GM18505 (cell line): ENCODE measurements at regions not wholly inside any gene's neighbourhood (a gene's known extent, or its start where the extent isn't known, plus 50 kb on each side); places are given as distances from the start of the nearest gene placed in this dataset.

Experiments
- ATAC-seq: cut with Tn5 transposase; IDR thresholded peaks from one replicate; pipeline ENCODE4 v1.9.1; 2021; ENCODE audit not compliant: unreplicated experiment
- POLR2A ChIP-seq: IDR thresholded peaks from 4 replicates; pipeline ENCODE4 v1.6.1; 2011; ENCODE audit warnings: borderline replicate concordance; ENCODE audit not compliant: insufficient read depth, insufficient read length; ENCODE audit errors: extremely low read depth

- no peak for TF ChIP-seq POLR2A
- no peak for ATAC-seq
Measured at GRCh38 chr1:90143591-90143990, 148.7 kb downstream of the ZNF326 start.

- no peak for ATAC-seq
Measured at GRCh38 chr1:90142697-90143096, 147.8 kb downstream of the ZNF326 start.

GRCh38 chr1:90139837-90140236, 144.9 kb downstream of the ZNF326 start:
- TF ChIP-seq POLR2A = no peak
- no peak for ATAC-seq

More at GRCh38 chr1:90142697-90143096, 147.8 kb downstream of the ZNF326 start:
- no peak for TF ChIP-seq POLR2A

- ATAC-seq = no peak
- no peak for TF ChIP-seq POLR2A
Measured at GRCh38 chr1:90135286-90135685, 140.4 kb downstream of the ZNF326 start.

DNA sequence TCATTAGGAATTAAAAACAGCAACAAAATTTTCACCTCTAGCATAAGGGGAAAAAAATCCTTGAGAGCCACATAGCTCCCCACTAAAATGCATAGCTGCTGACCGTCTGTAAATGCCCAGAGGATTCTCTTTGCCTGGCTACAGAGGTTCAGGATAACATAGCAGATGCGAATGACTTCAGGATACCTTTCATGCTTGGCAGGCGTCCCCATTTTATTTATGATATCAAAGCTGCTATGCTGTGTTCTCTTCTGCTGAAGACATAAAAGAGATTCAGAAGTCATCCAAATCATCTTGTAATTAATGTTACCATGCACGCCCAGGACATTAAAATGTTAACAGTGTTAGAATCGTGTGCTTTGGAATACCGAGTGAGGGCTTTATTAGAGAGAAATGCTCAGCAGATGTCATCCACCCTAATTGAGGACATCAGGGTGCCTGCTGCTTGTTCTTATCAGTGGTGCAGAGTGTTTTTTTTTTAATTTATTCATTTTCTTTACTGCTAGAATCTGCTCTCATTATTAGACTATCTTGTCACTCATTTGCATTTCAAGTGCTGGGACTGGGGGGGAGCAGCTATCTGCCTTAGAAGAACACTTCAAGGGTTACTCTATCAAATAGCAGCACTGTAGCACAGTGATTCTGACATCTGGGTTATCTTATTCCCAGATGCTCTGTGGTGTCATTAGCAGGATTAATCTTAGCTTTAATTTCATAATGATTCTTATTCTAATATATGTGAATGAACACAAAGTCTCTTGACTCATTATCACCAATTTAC, 139.5 kb downstream of the ZNF326 start:
- no peak for TF ChIP-seq POLR2A
- no peak for ATAC-seq

DNA sequence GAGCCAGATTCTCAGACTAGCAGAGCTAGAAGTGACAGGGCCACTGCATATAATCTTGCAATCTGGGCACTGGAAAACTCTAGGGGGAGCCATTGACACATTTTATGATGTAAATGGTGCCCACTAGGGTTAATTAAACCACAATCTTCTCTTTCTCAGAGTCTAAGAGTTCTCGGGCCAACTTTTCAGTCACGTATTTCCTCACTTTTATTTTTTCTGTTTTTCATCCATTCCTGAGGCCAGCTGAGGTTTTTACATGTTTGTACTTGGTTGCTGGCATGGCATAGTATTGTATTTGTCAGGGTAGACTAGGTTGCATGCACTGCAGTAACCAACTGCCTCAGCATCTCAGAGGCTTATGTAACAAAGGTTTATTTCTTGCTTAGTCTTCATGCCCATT, 138.2 kb downstream of the ZNF326 start:
- no peak for TF ChIP-seq POLR2A
- ATAC-seq = no peak

- no peak for ATAC-seq
- TF ChIP-seq POLR2A = no peak
Measured at GRCh38 chr1:90132306-90132705, 137.4 kb downstream of the ZNF326 start.

DNA sequence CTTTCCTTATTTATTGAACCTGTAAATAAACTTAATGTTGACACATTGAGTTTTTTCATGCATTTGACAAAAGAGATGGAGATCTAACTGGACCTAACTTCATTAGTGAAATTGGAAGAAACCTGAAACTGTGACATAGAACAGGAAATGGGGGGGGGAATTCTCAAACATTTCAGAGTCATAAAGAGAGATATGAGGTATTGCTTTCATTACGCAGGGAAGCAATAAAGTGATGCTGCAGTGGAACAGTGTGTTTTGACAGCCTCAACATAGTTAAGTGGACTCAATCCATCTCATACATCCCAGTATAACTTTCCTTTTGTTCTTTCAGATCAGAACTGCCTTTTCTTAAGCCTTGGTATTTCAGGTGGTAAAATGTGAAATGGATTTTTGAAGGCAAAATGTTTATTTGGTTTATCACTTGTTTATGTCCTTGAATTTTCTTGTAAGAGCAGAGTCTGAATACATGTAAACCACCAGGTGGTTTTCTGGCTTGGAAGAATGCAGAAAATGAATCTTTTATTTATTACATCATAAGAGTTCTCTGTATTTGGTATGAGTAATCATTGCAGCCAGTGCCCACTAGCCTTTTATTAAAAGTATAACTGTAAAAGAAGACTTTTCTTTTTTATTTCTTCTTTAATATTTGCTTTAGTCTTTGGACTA, 132.5 kb downstream of the ZNF326 start:
- no peak for TF ChIP-seq POLR2A
- peak; percentile 67 for ATAC-seq

DNA sequence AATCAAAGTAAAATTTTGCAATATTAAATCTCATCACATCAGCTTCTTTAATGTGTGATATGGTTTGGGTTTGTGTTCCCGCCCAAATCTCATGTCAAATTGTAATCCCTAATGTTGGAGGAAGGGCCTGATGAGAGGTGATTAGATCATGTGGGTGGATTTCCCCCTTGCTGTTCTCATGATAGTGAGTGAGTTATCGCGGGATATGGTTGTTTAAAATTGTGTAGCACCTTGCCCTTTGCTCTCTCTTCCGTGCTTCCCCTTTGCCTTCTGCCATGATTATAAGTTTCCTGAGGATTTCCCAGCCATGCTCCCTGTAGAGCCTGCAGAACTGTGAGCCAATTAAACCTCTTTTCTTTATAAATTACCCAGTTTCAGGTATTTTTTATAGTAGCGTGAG, 131.9 kb downstream of the ZNF326 start:
- no peak for ATAC-seq
- no peak for TF ChIP-seq POLR2A

- ATAC-seq = no peak
- no peak for TF ChIP-seq POLR2A
Measured at GRCh38 chr1:90122654-90123340, 127.9 kb downstream of the ZNF326 start.

DNA sequence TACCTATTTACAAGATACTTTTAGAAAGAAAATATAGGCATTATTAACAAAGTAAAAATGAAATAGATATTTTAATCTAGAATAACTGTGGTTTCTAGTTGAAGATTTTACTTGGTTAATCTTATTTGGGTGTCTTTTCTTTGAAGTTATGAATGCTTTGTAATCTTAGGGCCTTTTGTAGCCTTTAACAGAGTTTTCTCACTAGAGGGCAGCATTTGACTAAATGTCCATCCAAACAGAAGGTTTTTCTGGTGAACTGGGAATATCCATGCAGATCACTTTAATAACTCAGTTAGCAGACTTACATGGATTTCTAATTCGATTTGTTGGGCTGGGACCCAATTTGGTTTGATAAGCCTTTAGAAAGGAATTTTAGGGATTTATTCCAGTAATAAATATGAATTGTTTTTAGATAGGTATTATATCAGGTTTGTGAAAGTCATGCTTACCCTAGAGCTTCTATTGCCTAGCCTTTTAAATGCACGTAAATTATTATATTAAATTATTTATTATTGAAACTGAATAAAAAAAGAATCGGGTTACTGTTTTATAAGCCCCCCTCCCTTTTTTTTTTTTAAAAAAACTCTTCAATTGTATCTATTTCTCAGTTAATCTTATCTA, 119.7 kb downstream of the ZNF326 start:
- ATAC-seq = no peak

GRCh38 chr1:90107990-90108389, 113.1 kb downstream of the ZNF326 start:
- ATAC-seq = no peak

More for the DNA sequence above, 119.7 kb downstream of the ZNF326 start:
- TF ChIP-seq POLR2A = no peak

GRCh38 chr1:90106311-90106710, 111.4 kb downstream of the ZNF326 start:
- no peak for TF ChIP-seq POLR2A
- no peak for ATAC-seq

More at GRCh38 chr1:90107990-90108389, 113.1 kb downstream of the ZNF326 start:
- no peak for TF ChIP-seq POLR2A
